Mesothelial cell of epicardium (in vitro differentiated cells): ENCODE measurements at regions not wholly inside any gene's neighbourhood (a gene's known extent, or its start where the extent isn't known, plus 50 kb on each side); places are given as distances from the start of the nearest gene placed in this dataset.
A peak's percentile ranks its signal among the peaks of the same experiment; 100 is the strongest.

Experiments
- DNase-seq, 2 experiments: peaks; one replicate each; pipeline ENCODE4 v3.0.0; 2021; ENCODE audit warnings: low spot score in 2 of 2; ENCODE audit not compliant: unreplicated experiment in 2 of 2
- H3K27ac Mint-ChIP-seq: 2 replicates; pipeline ENCODE4 v1.8.0; 2021; ENCODE audit warnings: mixed read lengths
- H3K27me3 Mint-ChIP-seq: 2 replicates; pipeline ENCODE4 v1.8.0; 2021; ENCODE audit warnings: low read depth, mixed read lengths
- H3K36me3 Mint-ChIP-seq: 2 replicates; pipeline ENCODE4 v1.8.0; 2021; ENCODE audit warnings: mixed read lengths
- H3K4me1 Mint-ChIP-seq: 2 replicates; pipeline ENCODE4 v1.8.0; 2021; ENCODE audit warnings: mixed read lengths
- H3K4me3 Mint-ChIP-seq: 2 replicates; pipeline ENCODE4 v1.8.0; 2021; ENCODE audit warnings: mild to moderate bottlenecking, moderate library complexity, mixed read lengths
- H3K9me3 Mint-ChIP-seq: 2 replicates; pipeline ENCODE4 v1.8.0; 2021; ENCODE audit warnings: mixed read lengths
- TF ChIP-seq, protein P1 (sequence below): fragments of 200-600 bp; sonication (generic); IDR thresholded peaks from one replicate; pipeline ENCODE4 v1.5.0; 2021; ENCODE audit warnings: antibody characterized with exemption; ENCODE audit not compliant: unreplicated experiment

DNA sequence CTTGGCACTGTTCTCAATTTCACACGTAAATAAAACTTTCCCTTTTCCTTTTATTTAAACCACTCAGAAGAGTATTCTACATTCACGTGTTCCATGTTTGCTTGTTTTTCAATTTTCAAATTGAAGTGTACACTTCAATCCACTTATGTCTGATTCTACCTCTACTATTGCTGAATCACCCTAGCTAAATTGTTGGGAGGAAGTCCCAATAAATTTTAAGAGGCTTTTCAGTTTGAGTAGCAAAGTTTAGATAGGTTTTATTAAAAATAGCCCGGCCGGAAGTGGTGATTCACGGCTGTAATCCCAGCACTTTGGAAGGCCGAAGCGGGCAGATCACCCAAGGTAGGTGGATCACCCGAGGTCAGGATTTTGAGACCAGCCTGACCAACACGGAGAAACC, 1414.7 kb upstream of the CELF2 start:
- Mint-ChIP-seq H3K9me3 (no peaks in the 10 kb centered on the region), H3K36me3 (no peaks in the 10 kb centered on the region), H3K27ac (no peak overlapping the region), H3K27me3 (peaks cover 1% of the 10 kb centered on the region), H3K4me3 (no peak overlapping the region), H3K4me1 (peaks cover 13% of the 10 kb centered on the region)
- no peak for DNase-seq
- TF ChIP-seq, protein P1, sequence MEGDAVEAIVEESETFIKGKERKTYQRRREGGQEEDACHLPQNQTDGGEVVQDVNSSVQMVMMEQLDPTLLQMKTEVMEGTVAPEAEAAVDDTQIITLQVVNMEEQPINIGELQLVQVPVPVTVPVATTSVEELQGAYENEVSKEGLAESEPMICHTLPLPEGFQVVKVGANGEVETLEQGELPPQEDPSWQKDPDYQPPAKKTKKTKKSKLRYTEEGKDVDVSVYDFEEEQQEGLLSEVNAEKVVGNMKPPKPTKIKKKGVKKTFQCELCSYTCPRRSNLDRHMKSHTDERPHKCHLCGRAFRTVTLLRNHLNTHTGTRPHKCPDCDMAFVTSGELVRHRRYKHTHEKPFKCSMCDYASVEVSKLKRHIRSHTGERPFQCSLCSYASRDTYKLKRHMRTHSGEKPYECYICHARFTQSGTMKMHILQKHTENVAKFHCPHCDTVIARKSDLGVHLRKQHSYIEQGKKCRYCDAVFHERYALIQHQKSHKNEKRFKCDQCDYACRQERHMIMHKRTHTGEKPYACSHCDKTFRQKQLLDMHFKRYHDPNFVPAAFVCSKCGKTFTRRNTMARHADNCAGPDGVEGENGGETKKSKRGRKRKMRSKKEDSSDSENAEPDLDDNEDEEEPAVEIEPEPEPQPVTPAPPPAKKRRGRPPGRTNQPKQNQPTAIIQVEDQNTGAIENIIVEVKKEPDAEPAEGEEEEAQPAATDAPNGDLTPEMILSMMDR = no peak

DNA sequence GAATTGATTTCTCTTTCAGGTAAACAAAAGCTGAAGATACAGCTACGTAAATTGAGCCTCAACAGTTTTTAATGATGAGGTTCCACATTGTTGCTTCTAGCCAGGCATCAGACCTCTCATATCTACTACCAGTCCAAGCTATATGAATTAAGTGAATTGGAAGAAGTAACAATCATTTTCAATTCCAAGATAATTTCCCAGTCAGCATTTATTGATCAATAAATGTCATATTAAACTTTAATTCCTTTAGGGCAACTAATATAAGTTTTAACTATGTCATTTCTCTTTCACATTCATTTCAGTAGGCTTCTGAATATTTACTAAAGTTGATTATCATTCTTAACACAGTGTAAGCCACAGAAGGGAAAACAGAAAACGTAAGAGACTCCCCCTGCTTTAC, 1413.7 kb upstream of the CELF2 start:
- H3K27me3 Mint-ChIP-seq = no peaks in the 10 kb centered on the region
- TF ChIP-seq, protein P1 = no peak

DNA sequence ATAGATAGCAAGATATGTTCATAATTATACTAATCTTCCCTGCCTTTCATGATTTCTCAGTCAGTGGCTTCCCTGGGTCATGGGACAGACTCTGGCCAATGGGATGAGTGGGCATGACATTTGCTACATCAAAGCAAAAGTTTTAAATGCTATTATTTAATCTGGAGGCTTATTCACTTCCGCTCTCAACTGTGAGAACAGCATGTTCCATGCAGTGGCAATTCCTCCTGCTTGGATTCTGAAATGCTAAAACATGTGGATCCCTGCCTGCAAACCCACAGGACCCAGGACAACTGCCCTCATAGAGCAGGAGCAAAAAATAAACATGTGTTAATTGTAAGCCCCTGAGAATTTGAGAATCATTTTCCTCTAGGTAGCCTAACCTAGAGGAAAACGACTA, 1412.4 kb upstream of the CELF2 start:
- peaks cover 21% of the 10 kb centered on the region for H3K4me1 Mint-ChIP-seq
- TF ChIP-seq, protein P1 = no peak
- H3K27me3 Mint-ChIP-seq = no peaks in the 10 kb centered on the region
- no peaks in the 10 kb centered on the region for H3K9me3 Mint-ChIP-seq
- H3K27ac Mint-ChIP-seq = peak overlapping the region; percentile 61
- no peaks in the 10 kb centered on the region for H3K36me3 Mint-ChIP-seq
- DNase-seq = no peak
- H3K4me3 Mint-ChIP-seq = no peak overlapping the region

More for the DNA sequence above, 1413.7 kb upstream of the CELF2 start:
- H3K27ac Mint-ChIP-seq = no peak overlapping the region
- no peaks in the 10 kb centered on the region for H3K36me3 Mint-ChIP-seq
- H3K9me3 Mint-ChIP-seq = no peaks in the 10 kb centered on the region
- no peak for DNase-seq
- H3K4me3 Mint-ChIP-seq = no peak overlapping the region
- H3K4me1 Mint-ChIP-seq = peaks cover 14% of the 10 kb centered on the region

DNA sequence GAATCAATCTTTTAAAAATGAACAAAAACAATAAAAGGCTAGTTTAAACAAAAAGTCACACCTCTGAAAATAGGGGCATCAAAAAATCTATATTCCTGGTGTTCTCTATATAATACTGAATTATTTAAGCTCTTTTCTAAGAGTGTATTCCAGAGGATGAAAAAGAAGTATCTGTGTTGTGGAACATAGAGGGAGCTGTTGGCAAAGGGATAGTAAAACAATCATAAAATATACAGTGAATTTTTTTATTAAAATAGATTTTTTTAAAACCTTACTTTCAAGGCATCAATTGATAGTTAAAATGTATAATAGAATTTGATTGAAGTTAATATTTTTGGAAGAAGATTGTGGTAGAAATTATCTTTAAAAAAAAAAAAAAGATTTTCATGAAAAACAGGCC, 1409.1 kb upstream of the CELF2 start:
- Mint-ChIP-seq H3K27me3 (no peaks in the 10 kb centered on the region), H3K36me3 (no peaks in the 10 kb centered on the region)
- DNase-seq = no peak

DNA sequence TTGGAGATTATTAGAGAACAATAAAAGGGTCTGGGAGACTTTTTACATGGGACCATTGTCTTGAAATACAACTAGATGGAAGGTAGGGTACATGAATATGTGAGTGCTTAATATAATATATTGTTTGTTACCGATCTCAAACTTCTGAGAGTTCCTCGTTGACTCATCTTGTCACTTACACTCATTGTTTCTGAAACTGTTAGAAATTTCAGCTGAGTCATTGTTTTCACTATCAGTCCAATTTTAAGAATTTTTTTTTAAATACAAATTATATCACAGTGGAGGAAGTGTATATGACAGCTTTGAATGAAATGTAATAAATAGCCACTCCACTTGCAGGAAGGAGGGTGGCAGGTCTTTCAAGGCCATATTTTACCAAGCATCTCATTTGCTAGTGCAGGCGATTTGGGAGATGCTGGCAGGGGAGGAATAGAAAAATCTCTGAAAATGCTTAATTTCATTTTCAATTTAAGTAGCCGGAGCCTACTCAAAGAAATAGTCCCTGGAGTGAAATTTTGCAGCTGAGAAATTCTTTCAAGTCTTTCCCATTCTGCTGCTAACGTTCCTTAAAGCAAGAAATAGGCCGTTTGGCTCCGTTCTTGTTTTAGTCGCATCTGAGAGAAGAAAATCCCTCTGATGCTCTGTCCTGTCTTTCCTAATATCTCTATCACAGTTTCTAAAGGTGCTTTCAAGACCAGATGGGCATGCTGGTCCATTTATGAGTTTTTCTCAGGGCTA, 1404.2 kb upstream of the CELF2 start:
- Mint-ChIP-seq H3K27me3 (no peaks in the 10 kb centered on the region), H3K27ac (no peak overlapping the region), H3K4me3 (no peak overlapping the region), H3K4me1 (peaks cover 8% of the 10 kb centered on the region), H3K36me3 (no peaks in the 10 kb centered on the region), H3K9me3 (peaks cover 6% of the 10 kb centered on the region)
- DNase-seq = no peak
- TF ChIP-seq, protein P1 = no peak

More for the DNA sequence above, 1409.1 kb upstream of the CELF2 start:
- H3K4me1 Mint-ChIP-seq = peaks cover 21% of the 10 kb centered on the region
- TF ChIP-seq, protein P1 = peak; percentile 39
- H3K9me3 Mint-ChIP-seq = no peaks in the 10 kb centered on the region
- no peak overlapping the region for H3K27ac Mint-ChIP-seq
- H3K4me3 Mint-ChIP-seq = no peak overlapping the region

DNA sequence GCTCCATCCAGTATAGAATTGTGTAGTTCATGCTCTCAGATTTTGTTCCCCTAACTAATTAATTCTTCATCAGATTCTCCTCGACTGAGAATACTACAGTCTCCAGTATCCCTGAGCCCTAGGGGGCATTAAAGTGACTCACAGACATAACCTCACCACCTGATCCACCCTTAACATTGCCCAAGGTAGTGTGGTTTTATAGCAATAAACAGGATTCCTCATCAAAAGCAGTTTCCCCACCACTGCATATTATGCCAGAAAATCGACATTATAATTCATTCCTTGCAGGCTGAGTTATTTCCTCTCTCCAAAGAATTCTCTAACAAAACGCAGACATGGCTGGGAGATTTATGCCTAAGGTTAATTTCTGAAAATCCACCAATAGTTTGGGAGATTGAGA, 1402.5 kb upstream of the CELF2 start:
- no peaks in the 10 kb centered on the region for H3K4me1 Mint-ChIP-seq
- no peak overlapping the region for H3K4me3 Mint-ChIP-seq
- DNase-seq = no peak
- H3K27me3 Mint-ChIP-seq = no peaks in the 10 kb centered on the region
- TF ChIP-seq, protein P1 = no peak
- peaks cover 14% of the 10 kb centered on the region for H3K9me3 Mint-ChIP-seq
- peaks cover 3% of the 10 kb centered on the region for H3K36me3 Mint-ChIP-seq
- no peak overlapping the region for H3K27ac Mint-ChIP-seq
